Heart left ventricle (tissue), 13 donors: ENCODE measurements at regions not wholly inside any gene's neighbourhood (a gene's known extent, or its start where the extent isn't known, plus 50 kb on each side); places are given as distances from the start of the nearest gene placed in this dataset.
"Not testable (repeated sequence)": the region's sequence is repeated elsewhere in the genome, so short reads cannot be mapped to it uniquely, and the experiment has no call there.

Experiments
- POLR2A ChIP-seq, 2 donors: fragments of 450-650 bp; IDR thresholded peaks; one replicate each; pipeline ENCODE4 v1.6.1; 2017; ENCODE audit warnings: antibody characterized with exemption in 2 of 2, mild to moderate bottlenecking in 2 of 2, moderate library complexity in 2 of 2
- TF ChIP-seq, protein P1 (sequence below), 12 donors: fragments of 200-600 bp; sonication (generic) in 4 of 12; IDR thresholded peaks; one replicate each; pipeline versions ENCODE4 v1.5.0 to v1.8.0; 2018 to 2022; ENCODE audit warnings: antibody characterized with exemption in 12 of 12, mild to moderate bottlenecking in 5 of 12
- donor health status: ischemic (EF 13 %, LVEDD 7.1; RV severe dilation, severe dysfunction).
- donor health status: DM: no; HTN: yes; CAD: no.
- donor health status: DM: no; HTN: no; CAD: no.
- donor health status: ischemic (EF 25% LVEDD 6.9; RV normal size, moderate dysfunction).
- donor health status: ischemic (EF 25% LVEDD 5.7; RV mildly dilated, moderate dysfunction).
- donor health status: ischemic (EF 35%, LVEDD 5.7; RV mildly dilated, moderate dysfunction).
- donor health status: nonischemic (EF 11% LVEDD 7.7; RV severe dilation, severe dysfunction).
- donor health status: DM: yes; HTN: yes; CAD: no.
- donor health status: PGD.
- donor health status: ischemic (EF 29% LVEDD 5.4; RV normal size, mild dysfunction).
- donor health status: nonischemic (EF 23%, LVEDD 6.1; RV moderate dilation, normal function).

DNA sequence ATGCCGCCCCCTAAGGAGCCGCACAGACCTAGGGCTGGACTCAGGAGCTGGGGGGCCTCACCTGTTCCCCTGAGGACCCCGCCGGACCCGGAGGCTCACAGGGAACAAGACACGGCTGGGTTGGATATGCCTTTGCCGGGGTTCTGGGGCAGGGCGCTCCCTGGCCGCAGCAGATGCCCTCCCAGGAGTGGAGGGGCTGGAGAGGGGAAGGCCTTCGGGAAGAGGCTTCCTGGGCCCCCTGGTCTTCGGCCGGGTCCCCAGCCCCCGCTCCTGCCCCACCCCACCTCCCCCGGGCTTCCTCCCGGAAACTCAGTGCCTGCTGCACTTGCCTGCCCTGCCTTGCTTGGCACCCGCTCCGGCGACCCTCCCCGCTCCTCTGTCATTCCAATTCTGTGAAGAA is 91.6 kb downstream of the LACC1 start:
- TF ChIP-seq, protein P1, sequence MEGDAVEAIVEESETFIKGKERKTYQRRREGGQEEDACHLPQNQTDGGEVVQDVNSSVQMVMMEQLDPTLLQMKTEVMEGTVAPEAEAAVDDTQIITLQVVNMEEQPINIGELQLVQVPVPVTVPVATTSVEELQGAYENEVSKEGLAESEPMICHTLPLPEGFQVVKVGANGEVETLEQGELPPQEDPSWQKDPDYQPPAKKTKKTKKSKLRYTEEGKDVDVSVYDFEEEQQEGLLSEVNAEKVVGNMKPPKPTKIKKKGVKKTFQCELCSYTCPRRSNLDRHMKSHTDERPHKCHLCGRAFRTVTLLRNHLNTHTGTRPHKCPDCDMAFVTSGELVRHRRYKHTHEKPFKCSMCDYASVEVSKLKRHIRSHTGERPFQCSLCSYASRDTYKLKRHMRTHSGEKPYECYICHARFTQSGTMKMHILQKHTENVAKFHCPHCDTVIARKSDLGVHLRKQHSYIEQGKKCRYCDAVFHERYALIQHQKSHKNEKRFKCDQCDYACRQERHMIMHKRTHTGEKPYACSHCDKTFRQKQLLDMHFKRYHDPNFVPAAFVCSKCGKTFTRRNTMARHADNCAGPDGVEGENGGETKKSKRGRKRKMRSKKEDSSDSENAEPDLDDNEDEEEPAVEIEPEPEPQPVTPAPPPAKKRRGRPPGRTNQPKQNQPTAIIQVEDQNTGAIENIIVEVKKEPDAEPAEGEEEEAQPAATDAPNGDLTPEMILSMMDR (IDR thresholded peaks at IDR 0.05), result not testable (repeated sequence)
- not testable (repeated sequence) for TF ChIP-seq POLR2A (IDR thresholded peaks at IDR 0.05)
